GM19395 (cell line): ENCODE measurements at regions not wholly inside any gene's neighbourhood (a gene's known extent, or its start where the extent isn't known, plus 50 kb on each side); places are given as distances from the start of the nearest gene placed in this dataset.
"Not testable (repeated sequence)": the region's sequence is repeated elsewhere in the genome, so short reads cannot be mapped to it uniquely, and the experiment has no call there.

ENCODE experiments used
- ATAC-seq: cut with Tn5 transposase; IDR thresholded peaks from one replicate; pipeline ENCODE4 v1.9.1; 2021; ENCODE audit warnings: mild to moderate bottlenecking, moderate library complexity; ENCODE audit not compliant: unreplicated experiment

- ATAC-seq, result peak; percentile 71
These were observed 139.9 kb upstream of the USP9X start for GRCh38 chrX:40945361-40945713.

GRCh38 chrX:40947276-40947675 lies 138.0 kb upstream of the USP9X start:
- no peak for ATAC-seq

GRCh38 chrX:40949071-40949470 lies 136.2 kb upstream of the USP9X start:
- ATAC-seq, result no peak

- no peak for ATAC-seq
These were observed 134.7 kb upstream of the USP9X start for GRCh38 chrX:40950546-40950945.

DNA sequence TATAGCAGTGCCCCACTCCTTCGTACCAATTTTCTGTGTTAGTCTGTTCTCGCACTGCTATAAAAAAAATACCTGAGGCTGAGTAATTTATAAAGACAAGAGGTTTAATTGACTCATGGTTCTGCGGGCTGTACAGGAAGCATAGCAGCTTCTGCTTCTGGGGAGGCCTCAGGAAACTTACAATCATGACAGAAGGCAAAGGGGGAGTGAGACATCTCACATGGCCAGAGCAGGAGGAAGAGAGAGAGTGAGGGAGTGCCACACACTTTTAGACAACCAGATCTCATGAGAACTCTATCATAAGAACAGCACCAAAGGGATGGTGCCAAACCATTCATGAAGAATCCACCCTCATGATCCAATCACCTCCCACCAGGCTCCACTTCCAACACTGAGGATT lies 133.8 kb upstream of the USP9X start:
- ATAC-seq, result not testable (repeated sequence)

DNA sequence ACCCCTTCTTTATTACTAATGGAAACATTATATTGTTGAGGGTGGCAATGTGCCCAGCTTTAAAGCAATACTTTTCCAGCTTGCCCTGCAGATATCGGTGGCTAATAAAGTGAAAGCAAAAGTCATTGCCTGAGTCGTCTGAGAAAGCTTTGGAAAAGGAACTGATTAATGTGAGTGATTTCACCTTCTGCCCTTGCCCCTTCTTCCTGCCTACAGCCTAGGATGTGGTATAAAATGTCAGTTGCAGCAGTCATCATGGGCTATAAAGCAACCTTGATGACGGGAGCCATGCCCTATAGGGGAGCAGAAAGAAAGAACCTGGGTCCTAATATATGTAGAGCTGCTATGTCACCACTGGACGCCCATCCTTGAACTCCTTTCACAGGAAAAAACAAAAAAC lies 132.4 kb upstream of the USP9X start:
- peak; percentile 49 for ATAC-seq

DNA sequence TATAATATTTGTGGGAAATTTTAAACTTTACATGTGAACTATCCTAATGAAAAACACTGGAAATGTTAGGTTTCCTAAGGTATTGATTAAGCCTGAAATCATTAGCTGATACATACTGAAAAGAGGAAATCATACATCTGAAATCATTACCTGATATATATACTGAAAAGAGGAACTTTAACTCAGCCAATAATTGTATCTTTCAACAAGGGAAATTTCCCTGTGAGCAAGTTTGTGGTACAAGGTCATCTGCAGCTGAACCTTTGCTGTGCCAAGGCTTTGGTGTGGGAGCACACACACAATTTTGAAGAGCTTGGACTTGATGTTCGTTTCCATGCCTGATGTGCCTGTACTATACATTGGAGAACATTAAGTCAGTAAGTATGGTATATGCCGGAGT lies 131.9 kb upstream of the USP9X start:
- peak; percentile 79 for ATAC-seq

- ATAC-seq, result no peak
These were observed 125.2 kb upstream of the USP9X start for GRCh38 chrX:40960041-40960440.

GRCh38 chrX:40962793-40963407 lies 122.3 kb upstream of the USP9X start:
- no peak for ATAC-seq

DNA sequence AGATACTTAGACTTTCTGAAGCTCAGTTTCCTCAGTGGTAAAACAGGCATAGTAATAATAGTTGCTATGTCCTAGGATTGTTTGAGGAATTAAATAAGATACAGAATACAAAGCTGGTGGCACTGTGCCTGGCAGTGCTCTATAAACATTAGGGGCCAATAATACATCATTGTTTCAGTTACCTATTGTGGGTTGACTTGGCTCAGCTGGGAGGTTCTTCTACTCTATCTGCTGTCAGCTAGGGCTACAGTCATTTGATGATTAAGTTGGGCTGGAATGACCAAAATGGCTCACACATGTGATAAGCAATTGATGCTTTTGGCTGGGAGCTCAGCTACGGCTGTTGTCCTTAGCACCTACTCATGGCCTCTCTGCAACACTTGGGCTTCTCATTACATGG lies 121.2 kb upstream of the USP9X start:
- ATAC-seq, result no peak

DNA sequence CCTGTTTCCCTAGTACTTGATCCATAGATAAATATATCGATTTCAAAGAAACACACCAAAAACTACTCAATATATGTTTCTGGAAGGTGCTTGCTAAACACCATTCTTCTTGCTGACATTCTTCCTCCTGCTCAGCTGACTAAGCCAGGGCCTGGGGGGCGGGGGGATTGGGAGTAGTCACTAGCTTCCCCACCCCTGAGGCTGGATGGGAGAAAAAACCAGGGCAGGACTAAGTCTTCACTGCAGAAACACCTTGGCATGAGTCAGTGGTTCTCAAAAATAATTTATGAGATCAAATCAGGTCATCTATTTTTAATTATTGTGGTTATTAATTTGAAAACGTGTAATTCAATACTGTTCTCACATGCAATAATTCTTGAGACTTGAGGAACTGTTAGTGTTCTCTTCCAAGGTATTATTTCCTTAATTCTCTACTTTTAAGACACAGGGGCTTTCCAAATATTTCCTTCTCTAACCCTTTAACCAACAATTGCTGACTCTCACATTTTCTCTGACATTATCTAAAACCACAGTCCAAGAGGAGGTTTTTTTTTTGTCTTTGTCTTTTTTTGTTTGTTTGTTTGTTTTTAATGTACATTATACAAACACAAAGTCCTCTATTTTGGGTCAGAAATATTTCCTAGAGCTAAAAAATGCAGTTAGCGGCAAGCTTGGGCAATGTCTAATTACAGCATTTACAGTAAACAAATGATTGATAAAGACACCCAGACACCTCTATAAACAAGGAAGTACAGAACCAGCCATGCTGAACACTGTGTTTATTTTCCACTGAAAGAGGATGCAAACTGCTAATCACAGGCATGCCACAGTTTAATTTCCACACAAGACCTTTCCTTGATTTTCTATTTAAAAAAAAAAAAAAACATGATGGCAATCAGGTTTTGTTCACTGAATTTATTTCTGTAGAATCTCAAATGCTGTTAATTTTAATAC lies 120.3 kb upstream of the USP9X start:
- no peak for ATAC-seq

GRCh38 chrX:40966213-40966820 lies 118.9 kb upstream of the USP9X start:
- no peak for ATAC-seq

- no peak for ATAC-seq
These were observed 117.1 kb upstream of the USP9X start for GRCh38 chrX:40968180-40968579.

- ATAC-seq, result no peak
These were observed 113.5 kb upstream of the USP9X start for GRCh38 chrX:40971736-40972135.

GRCh38 chrX:40973619-40974018 lies 111.6 kb upstream of the USP9X start:
- no peak for ATAC-seq

DNA sequence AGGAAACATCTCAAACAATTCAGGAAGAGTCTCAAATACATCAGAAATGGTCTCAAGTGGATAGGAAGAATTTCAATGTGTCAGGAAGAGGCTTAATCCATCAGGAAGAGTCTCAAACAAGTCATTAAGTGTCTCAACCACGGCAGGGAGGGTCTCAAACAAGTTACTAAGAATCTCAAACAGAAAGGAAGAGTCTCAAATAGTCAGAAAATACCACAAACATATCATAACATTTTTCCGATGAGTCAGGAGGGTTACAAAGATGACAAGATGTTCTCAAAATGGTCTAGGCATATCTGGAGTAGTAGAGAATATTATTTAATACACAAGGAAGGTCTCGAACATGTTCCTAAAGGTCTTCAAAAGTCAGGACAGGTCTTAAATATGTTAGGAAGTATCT lies 109.3 kb upstream of the USP9X start:
- no peak for ATAC-seq

GRCh38 chrX:40976981-40977380 lies 108.3 kb upstream of the USP9X start:
- ATAC-seq, result no peak

DNA sequence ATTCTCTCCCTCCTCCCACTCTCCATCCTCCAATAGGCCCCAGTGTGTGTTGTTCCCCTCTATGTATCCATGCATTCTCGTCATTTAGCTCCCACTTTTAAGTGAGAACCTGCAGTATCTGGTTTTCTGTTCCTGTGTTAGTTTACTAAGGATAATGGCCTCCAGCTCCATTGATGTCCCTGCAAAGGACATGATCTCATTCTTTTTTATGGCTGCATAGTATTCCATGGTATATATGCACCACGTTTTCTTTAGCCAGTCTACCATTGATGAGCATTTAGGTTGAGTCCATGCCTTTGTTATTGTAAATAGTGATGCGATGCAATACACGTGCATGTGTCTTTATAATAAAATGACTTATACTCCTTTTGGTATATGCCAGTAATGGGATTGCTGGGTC lies 100.3 kb upstream of the USP9X start:
- no peak for ATAC-seq

GRCh38 chrX:40987413-40987812 lies 97.8 kb upstream of the USP9X start:
- ATAC-seq, result no peak

DNA sequence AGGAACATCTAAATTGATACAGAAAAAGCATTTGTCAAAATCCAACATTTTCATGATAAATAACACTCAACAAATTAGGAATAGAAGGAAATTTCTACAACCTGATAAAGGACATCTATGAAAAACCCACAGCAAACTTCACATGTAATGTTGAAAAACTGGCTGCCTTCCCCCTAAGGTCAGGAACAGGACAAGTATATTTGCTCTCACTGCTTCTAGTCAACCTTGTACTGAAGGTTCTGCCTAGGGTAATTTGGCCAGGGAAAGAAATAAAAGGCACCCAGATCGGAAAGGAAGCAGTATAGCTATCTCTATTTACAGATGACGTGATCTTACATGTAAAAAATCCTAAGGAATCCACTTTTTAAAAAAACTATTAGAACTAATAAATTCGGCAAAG lies 97.1 kb upstream of the USP9X start:
- no peak for ATAC-seq

DNA sequence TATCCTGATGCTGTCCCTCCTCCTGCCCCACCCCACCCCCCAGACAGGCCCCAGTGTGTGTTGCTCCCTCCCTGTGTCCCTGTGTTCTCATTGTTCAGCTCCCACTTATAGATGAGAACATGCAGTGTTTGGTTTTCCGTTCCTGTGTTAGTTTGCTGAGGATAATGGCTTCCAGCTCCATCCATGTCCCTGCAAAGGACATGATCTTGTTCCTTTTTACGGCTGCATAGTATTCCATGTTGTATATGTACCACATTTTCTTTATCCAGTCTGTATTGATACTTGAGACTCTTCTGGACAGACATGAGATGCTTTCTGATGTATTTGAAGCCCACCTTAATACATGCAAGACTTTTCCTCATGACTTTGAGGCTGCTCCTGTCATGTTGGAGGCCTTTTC lies 91.8 kb upstream of the USP9X start:
- not testable (repeated sequence) for ATAC-seq
